Hippocampal formation (tissue), 2 donors: ENCODE measurements at regions not wholly inside any gene's neighbourhood (a gene's known extent, or its start where the extent isn't known, plus 50 kb on each side); places are given as distances from the start of the nearest gene placed in this dataset.

Experiments used
- DNase-seq, 2 donors: peaks; one replicate each; lab custom pipeline; 2025; lab: John Stamatoyannopoulos, UW

- no peak for DNase-seq
Observed at GRCh38 chr18:56545464-56545863, 92.9 kb downstream of the TXNL1 start.

GRCh38 chr18:56542476-56542875 is 95.9 kb downstream of the TXNL1 start:
- no peak for DNase-seq

- DNase-seq: no peak
Observed at GRCh38 chr18:56541793-56542192, 96.6 kb downstream of the TXNL1 start.

- no peak for DNase-seq
Observed at GRCh38 chr18:56541340-56541739, 97.1 kb downstream of the TXNL1 start.

- DNase-seq: no peak
Observed at GRCh38 chr18:56538746-56539145, 99.6 kb downstream of the TXNL1 start.

- no peak for DNase-seq
Observed at GRCh38 chr18:56532176-56532840, 106.1 kb downstream of the TXNL1 start.

- no peak for DNase-seq
Observed at GRCh38 chr18:56522816-56523215, 115.6 kb downstream of the TXNL1 start.

- DNase-seq: no peak
Observed at GRCh38 chr18:56521263-56521662, 117.1 kb downstream of the TXNL1 start.

- no peak for DNase-seq
Observed at GRCh38 chr18:56517761-56518160, 120.6 kb downstream of the TXNL1 start.

- no peak for DNase-seq
Observed at GRCh38 chr18:56517196-56517595, 121.2 kb downstream of the TXNL1 start.

GRCh38 chr18:56516789-56517188 is 121.6 kb downstream of the TXNL1 start:
- no peak for DNase-seq

- DNase-seq: no peak
Observed at GRCh38 chr18:56515522-56515921, 122.9 kb downstream of the TXNL1 start.

- no peak for DNase-seq
Observed at GRCh38 chr18:56511996-56512395, 126.4 kb downstream of the TXNL1 start.

GRCh38 chr18:56510108-56510507 is 128.3 kb downstream of the TXNL1 start:
- DNase-seq: no peak

GRCh38 chr18:56509656-56510055 is 128.7 kb downstream of the TXNL1 start:
- no peak for DNase-seq

GRCh38 chr18:56508370-56509036 is 129.9 kb downstream of the TXNL1 start:
- DNase-seq: no peak

- DNase-seq: no peak
Observed at GRCh38 chr18:56505971-56506370, 132.4 kb downstream of the TXNL1 start.

GRCh38 chr18:56505293-56505692 is 133.1 kb downstream of the TXNL1 start:
- DNase-seq: no peak

- peak in 1 of 2 donors; percentile 62 for DNase-seq
Observed at GRCh38 chr18:56501896-56502295, 136.5 kb downstream of the TXNL1 start.

- DNase-seq: no peak
Observed at GRCh38 chr18:56495884-56496283, 142.5 kb downstream of the TXNL1 start.

GRCh38 chr18:56493531-56493930 is 144.9 kb downstream of the TXNL1 start:
- no peak for DNase-seq

GRCh38 chr18:56492136-56492535 is 146.3 kb downstream of the TXNL1 start:
- DNase-seq: no peak

- no peak for DNase-seq
Observed at GRCh38 chr18:56490942-56491341, 147.4 kb downstream of the TXNL1 start.

- DNase-seq: peak in 1 of 2 donors; percentile 13
Observed at GRCh38 chr18:56489893-56490292, 148.5 kb downstream of the TXNL1 start.
